EL (cell line): ENCODE measurements at regions not wholly inside any gene's neighbourhood (a gene's known extent, or its start where the extent isn't known, plus 50 kb on each side); places are given as distances from the start of the nearest gene placed in this dataset.
A peak's percentile ranks its signal among the peaks of the same experiment; 100 is the strongest.

Experiments
- DNase-seq: peaks from one replicate; pipeline ENCODE4 v3.0.0-alpha.2; 2016

DNA sequence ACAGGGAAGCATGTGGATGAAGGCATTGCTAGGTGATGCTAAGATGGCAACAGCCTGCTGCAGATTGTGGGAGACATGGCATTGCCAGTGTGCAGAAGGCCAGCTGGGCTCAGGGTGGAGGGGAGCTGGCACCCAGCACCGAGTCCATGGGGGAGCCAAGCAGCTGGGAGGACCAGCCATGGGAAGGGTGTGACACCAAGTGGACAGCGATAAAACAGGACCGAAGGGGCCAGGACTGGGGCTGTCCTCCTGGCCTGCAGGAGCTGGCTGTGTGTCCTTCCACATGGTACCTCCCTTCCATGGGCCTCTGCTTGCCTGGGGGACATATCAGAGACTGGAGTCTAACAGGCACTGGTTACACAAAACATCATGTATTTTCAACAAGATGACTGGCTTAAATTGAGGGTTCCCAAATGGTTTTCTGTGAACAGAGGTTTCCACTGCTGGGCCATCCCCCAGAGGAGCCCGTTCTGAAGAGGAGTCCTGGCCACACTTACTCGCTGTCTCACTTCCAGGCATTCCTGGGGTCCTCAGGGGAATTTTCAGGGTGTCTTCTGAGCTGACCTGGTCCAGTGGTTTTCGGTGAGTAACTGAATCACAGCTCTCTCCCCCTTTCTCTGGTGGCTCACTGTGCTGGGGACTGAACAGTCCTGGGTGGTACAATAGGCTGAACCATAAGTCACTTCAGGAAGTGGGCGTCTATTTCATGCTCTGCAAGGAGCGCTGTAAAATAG, 60.4 kb upstream of the TNP1 start:
- DNase-seq, result no peak

GRCh38 chr2:216918088-216918680, 58.3 kb upstream of the TNP1 start:
- DNase-seq, result peak; percentile 78

GRCh38 chr2:216916956-216917650, 57.2 kb upstream of the TNP1 start:
- no peak for DNase-seq

DNA sequence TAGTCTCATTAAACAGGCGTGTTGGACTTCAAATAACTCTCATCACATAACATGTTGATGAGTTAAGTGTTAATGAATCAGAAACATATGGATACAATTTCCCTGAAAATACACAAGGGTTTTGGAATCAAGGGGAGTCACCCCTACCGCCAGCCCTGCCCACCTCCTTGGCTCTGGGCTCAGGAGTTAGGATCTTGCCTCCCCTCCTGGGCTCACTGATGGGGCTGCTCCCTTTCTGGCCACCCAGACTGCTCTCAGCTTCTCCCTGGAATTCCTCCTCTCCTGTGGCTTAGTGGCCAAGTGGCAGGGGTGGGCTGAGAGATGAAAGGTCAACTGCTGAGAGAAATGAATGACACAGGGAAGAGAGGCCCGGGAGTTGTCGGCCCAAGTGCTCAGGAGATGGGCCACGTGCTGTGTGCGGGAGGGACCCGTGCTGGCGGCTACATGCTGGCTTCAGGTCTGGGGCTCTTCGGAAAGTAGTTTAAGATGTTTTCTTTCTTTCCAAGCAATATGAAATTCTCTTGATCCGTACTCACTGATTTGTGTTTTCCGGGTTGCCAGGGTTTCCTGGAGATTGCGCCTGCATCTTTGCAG, 55.8 kb upstream of the TNP1 start:
- no peak for DNase-seq

GRCh38 chr2:216914491-216914890, 54.6 kb upstream of the TNP1 start:
- DNase-seq, result no peak

DNA sequence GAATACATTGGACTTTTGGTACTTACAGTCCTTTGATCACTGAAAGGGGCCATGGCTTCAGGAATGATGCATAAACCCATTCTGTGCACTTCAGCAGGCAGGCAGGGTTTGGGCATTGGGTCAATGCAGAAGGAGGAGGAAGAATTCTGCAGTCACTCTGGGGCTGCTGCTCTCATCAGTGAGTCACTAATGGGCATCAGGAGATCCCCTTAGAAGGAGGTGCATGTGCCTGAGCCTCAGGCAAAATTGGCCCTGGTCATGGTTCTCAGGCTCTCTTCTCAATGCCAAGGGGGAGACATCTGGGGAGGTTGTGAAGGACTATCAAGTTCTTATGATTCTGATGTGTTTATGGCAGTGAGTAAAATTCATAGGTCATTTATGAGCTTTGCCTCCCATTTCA, 52.0 kb upstream of the TNP1 start:
- peak; percentile 86 for DNase-seq

DNA sequence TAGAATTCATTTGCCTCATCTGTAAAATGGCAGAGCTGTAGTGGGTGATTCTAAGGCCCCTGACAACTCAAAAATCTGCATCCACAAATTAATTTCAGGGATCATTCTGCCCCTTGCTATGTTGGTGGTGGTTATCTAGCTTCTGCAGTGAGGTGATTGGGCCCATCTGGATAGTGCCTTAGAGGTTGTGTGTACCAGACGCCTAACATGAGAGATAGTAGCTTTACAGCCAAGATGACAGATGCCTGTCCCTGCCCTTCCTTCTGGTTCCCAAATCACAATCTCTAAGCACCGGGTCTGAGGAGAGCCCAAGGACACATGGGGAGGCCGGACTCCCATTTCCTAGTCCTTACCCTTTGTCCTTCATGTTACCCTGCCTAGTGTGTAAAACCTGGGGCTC, 51.1 kb upstream of the TNP1 start:
- DNase-seq, result no peak

DNA sequence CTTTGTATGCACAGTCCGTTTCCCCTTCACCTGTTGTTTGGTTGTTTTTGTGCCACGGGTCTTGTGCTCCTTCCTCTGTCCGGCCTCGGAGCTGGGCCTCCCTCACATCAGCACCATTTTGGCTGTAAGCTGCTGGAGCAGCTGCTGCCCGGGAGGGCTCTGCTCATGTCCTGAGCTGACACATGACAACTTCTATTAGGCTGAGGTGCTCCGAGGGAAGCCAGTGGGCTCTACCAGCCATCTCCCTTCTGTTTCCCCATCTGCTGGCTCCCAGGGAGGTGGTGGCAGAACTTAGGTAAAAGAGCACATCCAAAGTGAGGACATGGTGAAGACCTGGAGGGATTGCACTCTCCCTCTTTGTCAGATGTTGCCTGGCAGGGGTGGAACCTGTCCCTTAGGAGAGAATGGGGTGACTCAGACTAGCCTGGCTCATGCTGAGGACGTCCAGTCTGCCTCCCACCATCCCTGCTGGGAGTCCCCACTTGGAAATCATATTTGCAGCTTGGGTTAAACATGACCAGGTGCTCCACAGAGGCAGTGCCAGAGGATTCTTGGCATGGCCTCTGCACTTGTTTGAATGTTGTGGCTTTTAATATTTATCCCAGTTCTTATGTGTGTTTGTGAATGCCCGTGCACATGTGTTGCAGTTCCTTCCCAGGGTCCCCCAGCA, 49.8 kb upstream of the TNP1 start:
- no peak for DNase-seq
